ENCODE measurements at regions not wholly inside any gene's neighbourhood (a gene's known extent, or its start where the extent isn't known, plus 50 kb on each side); places are given as distances from the start of the nearest gene placed in this dataset.

DNA sequence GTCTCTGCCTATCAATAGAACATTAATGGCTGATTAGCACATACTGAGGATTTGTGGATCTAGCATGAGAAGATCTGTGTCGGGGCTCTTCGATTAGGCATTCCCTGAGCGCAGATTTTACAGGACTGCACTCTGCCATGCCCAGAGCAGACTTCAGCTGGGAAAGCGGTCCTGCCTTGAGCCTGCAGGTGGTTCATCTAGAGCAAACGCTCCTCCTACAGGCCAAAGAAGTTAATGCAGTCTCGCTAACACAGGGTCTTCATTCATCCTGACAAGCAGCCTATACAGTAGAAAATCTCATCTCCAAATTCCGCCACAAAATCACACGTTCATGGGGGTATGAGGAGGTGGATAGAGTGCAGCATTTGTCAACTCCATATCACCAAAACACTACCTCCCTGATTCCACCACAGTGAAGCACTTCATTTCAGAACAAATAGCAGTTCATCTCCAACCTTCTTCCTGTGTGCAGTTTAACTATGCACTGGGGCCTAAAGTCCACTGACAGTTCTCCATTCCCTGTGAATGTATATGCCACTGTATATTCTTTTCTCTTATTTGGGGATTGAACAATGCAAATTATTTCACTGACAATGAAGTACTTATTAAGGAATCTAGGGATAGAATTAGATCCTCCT is 405.8 kb downstream of the IGSF11 start:
- TF ChIP-seq, protein P1, sequence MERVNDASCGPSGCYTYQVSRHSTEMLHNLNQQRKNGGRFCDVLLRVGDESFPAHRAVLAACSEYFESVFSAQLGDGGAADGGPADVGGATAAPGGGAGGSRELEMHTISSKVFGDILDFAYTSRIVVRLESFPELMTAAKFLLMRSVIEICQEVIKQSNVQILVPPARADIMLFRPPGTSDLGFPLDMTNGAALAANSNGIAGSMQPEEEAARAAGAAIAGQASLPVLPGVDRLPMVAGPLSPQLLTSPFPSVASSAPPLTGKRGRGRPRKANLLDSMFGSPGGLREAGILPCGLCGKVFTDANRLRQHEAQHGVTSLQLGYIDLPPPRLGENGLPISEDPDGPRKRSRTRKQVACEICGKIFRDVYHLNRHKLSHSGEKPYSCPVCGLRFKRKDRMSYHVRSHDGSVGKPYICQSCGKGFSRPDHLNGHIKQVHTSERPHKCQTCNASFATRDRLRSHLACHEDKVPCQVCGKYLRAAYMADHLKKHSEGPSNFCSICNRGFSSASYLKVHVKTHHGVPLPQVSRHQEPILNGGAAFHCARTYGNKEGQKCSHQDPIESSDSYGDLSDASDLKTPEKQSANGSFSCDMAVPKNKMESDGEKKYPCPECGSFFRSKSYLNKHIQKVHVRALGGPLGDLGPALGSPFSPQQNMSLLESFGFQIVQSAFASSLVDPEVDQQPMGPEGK (CRISPR knock-in tag; IDR thresholded peaks at IDR 0.05; ENCODE audit: borderline replicate concordance): no peak
- TF ChIP-seq OSR1 (CRISPR knock-in tag; IDR thresholded peaks at IDR 0.05) (no peak), PPARA (CRISPR knock-in tag; IDR thresholded peaks at IDR 0.05; ENCODE audit: borderline replicate concordance) (no peak), ARNTL (CRISPR knock-in tag; IDR thresholded peaks at IDR 0.05; ENCODE audit: borderline replicate concordance, low read depth) (no peak), ZFP30 (CRISPR knock-in tag; IDR thresholded peaks at IDR 0.05) (no peak), RARB (CRISPR knock-in tag; IDR thresholded peaks at IDR 0.05) (no peak), CSRNP3 (CRISPR knock-in tag; IDR thresholded peaks at IDR 0.05) (no peak)
- TF ChIP-seq, protein P2, sequence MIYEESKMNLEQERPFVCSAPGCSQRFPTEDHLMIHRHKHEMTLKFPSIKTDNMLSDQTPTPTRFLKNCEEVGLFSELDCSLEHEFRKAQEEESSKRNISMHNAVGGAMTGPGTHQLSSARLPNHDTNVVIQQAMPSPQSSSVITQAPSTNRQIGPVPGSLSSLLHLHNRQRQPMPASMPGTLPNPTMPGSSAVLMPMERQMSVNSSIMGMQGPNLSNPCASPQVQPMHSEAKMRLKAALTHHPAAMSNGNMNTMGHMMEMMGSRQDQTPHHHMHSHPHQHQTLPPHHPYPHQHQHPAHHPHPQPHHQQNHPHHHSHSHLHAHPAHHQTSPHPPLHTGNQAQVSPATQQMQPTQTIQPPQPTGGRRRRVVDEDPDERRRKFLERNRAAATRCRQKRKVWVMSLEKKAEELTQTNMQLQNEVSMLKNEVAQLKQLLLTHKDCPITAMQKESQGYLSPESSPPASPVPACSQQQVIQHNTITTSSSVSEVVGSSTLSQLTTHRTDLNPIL (CRISPR knock-in tag; IDR thresholded peaks at IDR 0.05; ENCODE audit: low read depth): no peak

Data from SK-N-SH treated with all-trans-retinoic acid at 6 μM for 48 hours (cell line).